ENCODE measurements at regions not wholly inside any gene's neighbourhood (a gene's known extent, or its start where the extent isn't known, plus 50 kb on each side); places are given as distances from the start of the nearest gene placed in this dataset.

DNA sequence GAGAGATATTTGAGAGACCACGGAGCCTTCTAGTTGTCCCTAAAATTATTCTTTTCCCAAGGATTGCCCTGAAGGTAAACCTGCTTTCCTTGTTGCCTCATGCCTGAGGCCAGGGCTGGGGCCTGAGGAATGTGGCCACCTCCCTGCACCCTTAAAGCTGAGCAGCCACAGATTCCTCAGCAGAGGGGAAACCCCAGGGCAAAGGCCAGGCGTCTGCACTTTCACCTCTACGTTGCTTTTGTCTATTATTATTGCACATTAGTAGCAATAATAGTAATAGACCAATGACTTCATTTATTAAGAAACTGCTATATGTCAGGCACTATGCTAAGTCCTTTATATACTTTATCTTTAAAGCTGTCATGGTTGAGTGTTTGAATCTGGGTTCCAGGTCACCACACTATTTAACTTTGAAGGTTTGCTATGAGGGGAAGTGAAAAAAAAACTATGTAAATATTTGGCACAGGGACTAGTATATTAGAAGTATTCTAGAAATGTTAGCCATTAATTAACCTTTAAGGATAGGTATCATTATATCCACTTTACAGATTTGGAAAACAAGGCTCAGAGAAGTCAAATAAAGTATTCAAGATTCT, 104.2 kb downstream of the LRRC30 start:
- DNase-seq (ENCODE audit: low read depth, low spot score) (no peak), FAIRE-seq (no peak)
- dilution Hi-C loops (cut with MboI; ENCODE audit: extremely low pct_ligation_motif_present, low sequenced_read_pairs), result no loop called here
- no peak overlapping the region for H3K4me3 ChIP-seq (ENCODE audit: control insufficient read depth in 2 of 3, extremely low read depth in 1 of 3, insufficient read depth in 2 of 3, low read depth in 1 of 3, low read length in 3 of 3)
- no peaks in the 10 kb centered on the region for H3K27me3 ChIP-seq (ENCODE audit: control insufficient read depth, extremely low read depth, insufficient read depth, low read length)
- H2AFZ ChIP-seq (ENCODE audit: control insufficient read depth, low read length), result no peak overlapping the region
- no peak overlapping the region for H3K4me2 ChIP-seq (ENCODE audit: control insufficient read depth, extremely low read depth, insufficient read depth, low read depth, low read length)
- TF ChIP-seq CTCF (optimal IDR thresholded peaks at IDR 0.05 in 1 of 3, IDR thresholded peaks at IDR 0.05 in 1 of 3, conservative IDR thresholded peaks at IDR 0.05 in 1 of 3; ENCODE audit: extremely low read depth in 1 of 3, insufficient read depth in 2 of 3, low read length in 3 of 3) (no peak), EZH2 (IDR thresholded peaks at IDR 0.05; ENCODE audit: low read length) (no peak)
- H3K27ac ChIP-seq (ENCODE audit: control insufficient read depth, insufficient read depth, low read length), result no peak overlapping the region
- H4K20me1 ChIP-seq (ENCODE audit: control insufficient read depth, extremely low read depth, insufficient read depth, low read length), result no peaks in the 10 kb centered on the region
- no peaks in the 10 kb centered on the region for H3K4me1 ChIP-seq (ENCODE audit: control insufficient read depth, extremely low read depth, insufficient read depth, low read length)
- no peaks in the 10 kb centered on the region for H3K79me2 ChIP-seq (ENCODE audit: control insufficient read depth, insufficient read depth, low read length)
- H3K9me3 ChIP-seq (ENCODE audit: control insufficient read depth, low read depth, low read length), result no peaks in the 10 kb centered on the region
- no peaks in the 10 kb centered on the region for H3K36me3 ChIP-seq (ENCODE audit: control insufficient read depth in 2 of 2, extremely low read depth in 1 of 2, insufficient read depth in 2 of 2, low read length in 2 of 2)
- H3K9me1 ChIP-seq (ENCODE audit: control insufficient read depth, extremely low read depth, insufficient read depth, low read length), result no peaks in the 10 kb centered on the region
- H3K9ac ChIP-seq (ENCODE audit: control insufficient read depth, extremely low read depth, insufficient read depth, low read length), result no peak overlapping the region

DNA sequence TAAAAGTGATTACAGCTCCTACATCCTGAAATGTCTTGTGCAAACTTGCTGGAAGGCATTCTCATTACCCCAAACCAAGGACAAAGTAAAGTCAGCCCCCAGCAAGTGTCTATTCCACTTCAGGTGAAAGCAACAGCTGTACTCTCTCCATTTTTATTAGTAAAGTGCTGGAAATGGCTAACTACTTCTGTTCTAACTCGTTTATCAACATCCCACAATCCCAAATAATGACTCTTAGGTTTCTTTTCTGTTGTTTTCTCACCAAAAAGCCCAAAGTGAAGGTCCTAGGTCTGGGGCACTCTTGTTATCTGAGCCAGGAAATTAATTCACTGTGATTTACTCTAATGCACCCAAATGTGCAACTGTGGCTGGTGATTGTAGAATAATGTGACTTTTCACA, 105.7 kb downstream of the LRRC30 start:
- no peak overlapping the region for H3K4me2 ChIP-seq (ENCODE audit: control insufficient read depth, extremely low read depth, insufficient read depth, low read depth, low read length)
- no peaks in the 10 kb centered on the region for H3K36me3 ChIP-seq (ENCODE audit: control insufficient read depth in 2 of 2, extremely low read depth in 1 of 2, insufficient read depth in 2 of 2, low read length in 2 of 2)
- H3K4me3 ChIP-seq (ENCODE audit: control insufficient read depth in 2 of 3, extremely low read depth in 1 of 3, insufficient read depth in 2 of 3, low read depth in 1 of 3, low read length in 3 of 3), result no peak overlapping the region
- dilution Hi-C loops (cut with MboI; ENCODE audit: extremely low pct_ligation_motif_present, low sequenced_read_pairs), result no loop called here
- H3K9ac ChIP-seq (ENCODE audit: control insufficient read depth, extremely low read depth, insufficient read depth, low read length), result no peak overlapping the region
- TF ChIP-seq CTCF (optimal IDR thresholded peaks at IDR 0.05 in 1 of 3, IDR thresholded peaks at IDR 0.05 in 1 of 3, conservative IDR thresholded peaks at IDR 0.05 in 1 of 3; ENCODE audit: extremely low read depth in 1 of 3, insufficient read depth in 2 of 3, low read length in 3 of 3) (no peak), EZH2 (IDR thresholded peaks at IDR 0.05; ENCODE audit: low read length) (no peak)
- no peaks in the 10 kb centered on the region for H3K9me1 ChIP-seq (ENCODE audit: control insufficient read depth, extremely low read depth, insufficient read depth, low read length)
- H3K27ac ChIP-seq (ENCODE audit: control insufficient read depth, insufficient read depth, low read length), result no peak overlapping the region
- no peak overlapping the region for H2AFZ ChIP-seq (ENCODE audit: control insufficient read depth, low read length)
- no peaks in the 10 kb centered on the region for H4K20me1 ChIP-seq (ENCODE audit: control insufficient read depth, extremely low read depth, insufficient read depth, low read length)
- FAIRE-seq (no peak), DNase-seq (ENCODE audit: low read depth, low spot score) (no peak)
- H3K4me1 ChIP-seq (ENCODE audit: control insufficient read depth, extremely low read depth, insufficient read depth, low read length), result no peaks in the 10 kb centered on the region
- H3K27me3 ChIP-seq (ENCODE audit: control insufficient read depth, extremely low read depth, insufficient read depth, low read length), result no peaks in the 10 kb centered on the region
- H3K79me2 ChIP-seq (ENCODE audit: control insufficient read depth, insufficient read depth, low read length), result no peaks in the 10 kb centered on the region
- no peaks in the 10 kb centered on the region for H3K9me3 ChIP-seq (ENCODE audit: control insufficient read depth, low read depth, low read length)

Data from keratinocyte (primary cell).